ENCODE measurements at regions not wholly inside any gene's neighbourhood (a gene's known extent, or its start where the extent isn't known, plus 50 kb on each side); places are given as distances from the start of the nearest gene placed in this dataset.

- H3K27me3 Mint-ChIP-seq (ENCODE audit: insufficient read depth) = no peaks in the 10 kb centered on the region
- 93 to 95% methylated on average over 4 of the region's 4 CpGs for WGBS, 2 experiments (ENCODE audit: insufficient coverage in 1 of 2, insufficient read length in 1 of 2)
These were observed 479.1 kb upstream of the NRXN1 start for GRCh38 chr2:51511002-51511401.

GRCh38 chr2:51510303-51510702 lies 478.4 kb upstream of the NRXN1 start:
- no peak for TF ChIP-seq CTCF (conservative IDR thresholded peaks at IDR 0.05)
- H3K27me3 Mint-ChIP-seq (ENCODE audit: insufficient read depth) = no peaks in the 10 kb centered on the region

More at GRCh38 chr2:51511002-51511401, 479.1 kb upstream of the NRXN1 start:
- no peaks in the 10 kb centered on the region for H3K27me3 ChIP-seq (ENCODE audit: control insufficient read depth, insufficient read depth, low read length, poor library complexity, severe bottlenecking)
- H3K4me1 ChIP-seq (ENCODE audit: control insufficient read depth, insufficient read depth, low read length) = no peaks in the 10 kb centered on the region
- H3K4me1 Mint-ChIP-seq = peaks cover 7% of the 10 kb centered on the region
- H3K9me3 ChIP-seq (ENCODE audit: control insufficient read depth, low read length) = no peaks in the 10 kb centered on the region
- no peak overlapping the region for H3K4me3 ChIP-seq (ENCODE audit: low read length)
- no peaks in the 10 kb centered on the region for H3K36me3 ChIP-seq (ENCODE audit: control insufficient read depth, insufficient read depth, low read length)
- H3K27ac ChIP-seq (ENCODE audit: low read depth, low read length) = no peak overlapping the region
- no peak for DNase-seq
- no peak overlapping the region for H3K27ac Mint-ChIP-seq
- no peak overlapping the region for H3K4me3 Mint-ChIP-seq
- H3K9ac ChIP-seq (ENCODE audit: extremely low read depth, low read length, poor library complexity, severe bottlenecking) = no peak overlapping the region
- TF ChIP-seq CTCF (conservative IDR thresholded peaks at IDR 0.05) = no peak
- H3K9me3 Mint-ChIP-seq = no peaks in the 10 kb centered on the region
- no peaks in the 10 kb centered on the region for H3K36me3 Mint-ChIP-seq (ENCODE audit: low read depth)

GRCh38 chr2:51505533-51505932 lies 473.6 kb upstream of the NRXN1 start:
- no peak overlapping the region for H3K9ac ChIP-seq (ENCODE audit: extremely low read depth, low read length, poor library complexity, severe bottlenecking)
- Mint-ChIP-seq H3K4me1 (peaks cover 8% of the 10 kb centered on the region), H3K36me3 (ENCODE audit: low read depth) (no peaks in the 10 kb centered on the region), H3K27ac (no peak overlapping the region), H3K27me3 (ENCODE audit: insufficient read depth) (no peaks in the 10 kb centered on the region), H3K9me3 (peaks cover 9% of the 10 kb centered on the region), H3K4me3 (no peak overlapping the region)
- no peaks in the 10 kb centered on the region for H3K27me3 ChIP-seq (ENCODE audit: control insufficient read depth, insufficient read depth, low read length, poor library complexity, severe bottlenecking)
- H3K9me3 ChIP-seq (ENCODE audit: control insufficient read depth, low read length) = no peaks in the 10 kb centered on the region
- TF ChIP-seq CTCF (conservative IDR thresholded peaks at IDR 0.05) = peak; percentile 54
- peak; percentile 69 for DNase-seq
- WGBS, 2 experiments (ENCODE audit: insufficient coverage in 1 of 2, insufficient read length in 1 of 2) = 93 to 100% methylated on average over 1 to 4 of the region's 4 CpGs
- no peak overlapping the region for H3K27ac ChIP-seq (ENCODE audit: low read depth, low read length)
- no peaks in the 10 kb centered on the region for H3K4me1 ChIP-seq (ENCODE audit: control insufficient read depth, insufficient read depth, low read length)
- no peak overlapping the region for H3K4me3 ChIP-seq (ENCODE audit: low read length)
- H3K36me3 ChIP-seq (ENCODE audit: control insufficient read depth, insufficient read depth, low read length) = no peaks in the 10 kb centered on the region

More at GRCh38 chr2:51510303-51510702, 478.4 kb upstream of the NRXN1 start:
- H3K9ac ChIP-seq (ENCODE audit: extremely low read depth, low read length, poor library complexity, severe bottlenecking) = no peak overlapping the region
- H3K36me3 ChIP-seq (ENCODE audit: control insufficient read depth, insufficient read depth, low read length) = no peaks in the 10 kb centered on the region
- no peaks in the 10 kb centered on the region for H3K9me3 Mint-ChIP-seq
- DNase-seq = no peak
- no peak overlapping the region for H3K27ac ChIP-seq (ENCODE audit: low read depth, low read length)
- H3K9me3 ChIP-seq (ENCODE audit: control insufficient read depth, low read length) = no peaks in the 10 kb centered on the region
- H3K27me3 ChIP-seq (ENCODE audit: control insufficient read depth, insufficient read depth, low read length, poor library complexity, severe bottlenecking) = no peaks in the 10 kb centered on the region
- 92 to 100% methylated on average over 1 to 3 of the region's 3 CpGs for WGBS, 2 experiments (ENCODE audit: insufficient coverage in 1 of 2, insufficient read length in 1 of 2)
- H3K4me1 ChIP-seq (ENCODE audit: control insufficient read depth, insufficient read depth, low read length) = no peaks in the 10 kb centered on the region
- peaks cover 8% of the 10 kb centered on the region for H3K4me1 Mint-ChIP-seq
- H3K36me3 Mint-ChIP-seq (ENCODE audit: low read depth) = no peaks in the 10 kb centered on the region
- H3K27ac Mint-ChIP-seq = no peak overlapping the region
- H3K4me3 Mint-ChIP-seq = no peak overlapping the region
- no peak overlapping the region for H3K4me3 ChIP-seq (ENCODE audit: low read length)
